Right cardiac atrium (tissue), 5 donors: ENCODE measurements at regions not wholly inside any gene's neighbourhood (a gene's known extent, or its start where the extent isn't known, plus 50 kb on each side); places are given as distances from the start of the nearest gene placed in this dataset.

ENCODE experiments used
- ATAC-seq, 2 donors: fragments of 200-7000 bp; cut with Tn5 transposase; one replicate each; pipeline versions ENCODE4 v1.8.0 to v1.9.1; 2020; ENCODE audit warnings: moderate library complexity in 2 of 2, mild to moderate bottlenecking in 1 of 2
- DNase-seq, 3 donors: peaks; one replicate each; pipeline ENCODE4 v3.0.0-alpha.2; 2020
- H3K27ac ChIP-seq: one replicate; pipeline ENCODE4 v1.5.1; 2013; ENCODE audit warnings: mild to moderate bottlenecking, low read length, control low read depth, moderate library complexity
- H3K27me3 ChIP-seq: one replicate; pipeline ENCODE4 v1.6.1; 2013; ENCODE audit not compliant: control insufficient read depth, insufficient read depth
- H3K4me1 ChIP-seq: one replicate; pipeline ENCODE4 v1.6.1; 2013; ENCODE audit warnings: low read length; ENCODE audit not compliant: control insufficient read depth, insufficient read depth
- H3K4me3 ChIP-seq: one replicate; pipeline ENCODE4 v1.5.1; 2013; ENCODE audit warnings: low read length, control low read depth
- H3K9me3 ChIP-seq: one replicate; pipeline ENCODE4 v1.6.1; 2013; ENCODE audit warnings: low read length; ENCODE audit not compliant: control insufficient read depth
- WGBS: extraction: QIAGEN DNeasy Blood & Tissue Kit; methylation state at CpG from one replicate; pipeline ENCODE4 v1.1.7; 2013; 5-methylcytosine and 5-hydroxymethylcytosine counted together
- intact Hi-C, 4 donors: fragments of 100-400 bp; cut with DNase I; formaldehyde crosslinking; loops; one replicate each; pipeline versions ENCODE4 v1.11.0 to v1.14.0; 2022 to 2023
- donor health status: healthy with polysubstance abuse.
- donor health status: DM: no; HTN: yes; CAD: no.
- donor health status: DM: no; HTN: no; CAD: no.
- donor health status: DM: no; HTN: yes; CAD: no; lungs with severe emphysema.
- donor health status: DM: yes; HTN: yes; CAD: no.

- Histone ChIP-seq H3K4me3 (no peak overlapping the region), H3K9me3 (no peaks in the 10 kb centered on the region), H3K27me3 (no peaks in the 10 kb centered on the region), H3K4me1 (no peaks in the 10 kb centered on the region), H3K27ac (no peak overlapping the region)
- no peak for DNase-seq
- intact Hi-C loops = no loop called here
- WGBS = 77% methylated on average over 2 of the region's 2 CpGs
- ATAC-seq = no peak
These were observed 154.0 kb upstream of the PLN start for GRCh38 chr6:118394106-118394505.

- no peak overlapping the region for H3K27ac ChIP-seq
These were observed 151.1 kb upstream of the PLN start for GRCh38 chr6:118396969-118397368.

GRCh38 chr6:118397671-118398465 lies 150.2 kb upstream of the PLN start:
- H3K27ac ChIP-seq = peak overlapping the region; percentile 17
- no peaks in the 10 kb centered on the region for H3K4me1 ChIP-seq
- H3K9me3 ChIP-seq = no peaks in the 10 kb centered on the region
- no peak overlapping the region for H3K4me3 ChIP-seq
- intact Hi-C loops = no loop called here
- no peak for DNase-seq
- ATAC-seq = peak in 1 of 2 donors; percentile 20
- no peaks in the 10 kb centered on the region for H3K27me3 ChIP-seq
- WGBS = 33% methylated on average over 1 of the region's 1 CpG

More at GRCh38 chr6:118396969-118397368, 151.1 kb upstream of the PLN start:
- ATAC-seq = no peak
- Histone ChIP-seq H3K4me3 (no peak overlapping the region), H3K4me1 (no peaks in the 10 kb centered on the region), H3K27me3 (no peaks in the 10 kb centered on the region), H3K9me3 (no peaks in the 10 kb centered on the region)
- intact Hi-C loops = no loop called here
- no peak for DNase-seq
- 92% methylated on average over 2 of the region's 2 CpGs for WGBS

- Histone ChIP-seq H3K4me1 (no peaks in the 10 kb centered on the region), H3K27ac (no peak overlapping the region), H3K9me3 (no peaks in the 10 kb centered on the region), H3K4me3 (no peak overlapping the region), H3K27me3 (no peaks in the 10 kb centered on the region)
- DNase-seq (no peak), ATAC-seq (no peak)
- 94% methylated on average over 1 of the region's 1 CpG for WGBS
- intact Hi-C loops = no loop called here
These were observed 148.0 kb upstream of the PLN start for GRCh38 chr6:118400098-118400497.

- Histone ChIP-seq H3K4me1 (no peaks in the 10 kb centered on the region), H3K9me3 (no peaks in the 10 kb centered on the region), H3K4me3 (no peak overlapping the region), H3K27me3 (no peaks in the 10 kb centered on the region), H3K27ac (no peak overlapping the region)
- DNase-seq (no peak), ATAC-seq (no peak)
- intact Hi-C loops = no loop called here
- 85% methylated on average over 2 of the region's 2 CpGs for WGBS
These were observed 147.5 kb upstream of the PLN start for GRCh38 chr6:118400582-118400981.

GRCh38 chr6:118401325-118401975 lies 146.6 kb upstream of the PLN start:
- intact Hi-C loops = no loop called here
- no peaks in the 10 kb centered on the region for H3K27me3 ChIP-seq
- H3K4me3 ChIP-seq = no peak overlapping the region
- DNase-seq (no peak), ATAC-seq (no peak)
- no peak overlapping the region for H3K27ac ChIP-seq
- no peaks in the 10 kb centered on the region for H3K4me1 ChIP-seq
- no peaks in the 10 kb centered on the region for H3K9me3 ChIP-seq
- 63% methylated on average over 3 of the region's 3 CpGs for WGBS

GRCh38 chr6:118403036-118403435 lies 145.1 kb upstream of the PLN start:
- 84% methylated on average over 3 of the region's 3 CpGs for WGBS
- ATAC-seq = no peak
- intact Hi-C loops = no loop called here
- Histone ChIP-seq H3K4me1 (no peaks in the 10 kb centered on the region), H3K9me3 (no peaks in the 10 kb centered on the region), H3K27me3 (no peaks in the 10 kb centered on the region), H3K4me3 (no peak overlapping the region), H3K27ac (no peak overlapping the region)
- DNase-seq = no peak

- H3K4me1 ChIP-seq = no peaks in the 10 kb centered on the region
- H3K4me3 ChIP-seq = no peak overlapping the region
- ATAC-seq (no peak), DNase-seq (no peak)
- no peak overlapping the region for H3K27ac ChIP-seq
- no peaks in the 10 kb centered on the region for H3K27me3 ChIP-seq
- H3K9me3 ChIP-seq = no peaks in the 10 kb centered on the region
- WGBS = 94% methylated on average over 5 of the region's 5 CpGs
- intact Hi-C loops = no loop called here
These were observed 139.2 kb upstream of the PLN start for GRCh38 chr6:118408863-118409262.

GRCh38 chr6:118410001-118410400 lies 138.1 kb upstream of the PLN start:
- ATAC-seq (no peak), DNase-seq (no peak)
- intact Hi-C loops = no loop called here
- Histone ChIP-seq H3K27ac (no peak overlapping the region), H3K4me1 (no peaks in the 10 kb centered on the region), H3K9me3 (no peaks in the 10 kb centered on the region), H3K4me3 (no peak overlapping the region), H3K27me3 (no peaks in the 10 kb centered on the region)
- WGBS = 76% methylated on average over 2 of the region's 2 CpGs
